Stimulated activated CD8-positive, alpha-beta memory T cell treated with anti-CD3 and anti-CD28 coated beads, Interleukin-4, amount 100 ng/mL, for 24 hours (primary cell): ENCODE measurements at regions not wholly inside any gene's neighbourhood (a gene's known extent, or its start where the extent isn't known, plus 50 kb on each side); places are given as distances from the start of the nearest gene placed in this dataset.
"Not testable (repeated sequence)": the region's sequence is repeated elsewhere in the genome, so short reads cannot be mapped to it uniquely, and the experiment has no call there.

Source experiments
- DNase-seq: peaks from one replicate; pipeline ENCODE4 v3.0.0-alpha.2; 2020; ENCODE audit warnings: low read depth

GRCh38 chr1:38609166-38610025, 250.2 kb downstream of the RRAGC start:
- no peak for DNase-seq

DNA sequence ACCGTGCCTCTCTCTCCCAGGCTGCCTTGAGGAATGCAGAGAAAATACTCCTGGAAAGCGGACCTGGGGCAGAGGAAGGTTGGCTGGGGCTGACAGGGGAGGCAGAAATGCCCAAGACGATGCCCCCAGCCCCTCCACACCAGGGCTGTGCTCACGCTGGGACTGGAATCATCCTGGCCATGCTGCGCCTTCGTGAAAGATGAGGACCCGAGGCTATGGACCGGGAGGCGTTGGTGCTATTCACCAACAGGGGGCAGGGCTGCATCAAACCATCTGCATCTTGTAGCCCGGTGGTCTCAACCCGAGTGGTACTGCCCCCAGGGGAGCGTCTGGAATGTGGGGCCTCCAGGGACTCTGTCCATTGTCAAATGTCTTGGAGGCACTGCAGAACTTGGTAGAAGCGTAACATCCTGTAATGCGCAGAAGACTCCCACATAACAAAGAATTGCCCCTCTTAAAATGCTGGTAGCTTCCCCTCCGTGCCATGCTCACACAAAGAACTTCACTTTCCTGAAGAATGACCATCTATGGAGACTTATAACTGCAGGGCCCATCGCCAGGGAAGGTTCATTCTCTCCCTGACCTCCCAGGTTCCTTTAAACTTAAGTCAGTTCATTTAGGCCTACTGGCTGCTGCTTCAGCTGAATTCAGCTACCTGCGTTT, 251.2 kb downstream of the RRAGC start:
- DNase-seq: no peak

- DNase-seq: no peak
Observed at GRCh38 chr1:38607526-38607925, 252.0 kb downstream of the RRAGC start.

- no peak for DNase-seq
Observed at GRCh38 chr1:38605063-38605462, 254.5 kb downstream of the RRAGC start.

DNA sequence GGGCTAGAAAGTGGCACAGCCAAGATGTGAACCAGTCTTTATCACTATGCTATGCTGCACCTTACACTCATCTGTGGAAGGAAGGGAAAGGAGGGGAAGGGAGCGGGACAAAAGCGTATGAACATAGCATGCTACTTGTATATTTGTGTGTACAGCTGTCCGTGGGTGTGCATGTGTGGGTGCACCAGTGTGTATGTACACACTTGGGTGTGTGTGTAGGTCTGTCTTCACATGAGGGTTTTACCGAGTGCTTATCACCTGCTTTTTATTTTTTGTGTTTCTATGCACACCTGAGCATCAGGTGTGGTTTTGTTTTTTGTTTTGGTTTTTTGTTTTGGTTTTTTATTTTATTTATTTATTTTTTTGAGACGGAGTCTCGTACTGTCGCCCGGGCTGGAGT, 255.7 kb downstream of the RRAGC start:
- DNase-seq: no peak

- DNase-seq: no peak
Observed at GRCh38 chr1:38600905-38601304, 258.7 kb downstream of the RRAGC start.

DNA sequence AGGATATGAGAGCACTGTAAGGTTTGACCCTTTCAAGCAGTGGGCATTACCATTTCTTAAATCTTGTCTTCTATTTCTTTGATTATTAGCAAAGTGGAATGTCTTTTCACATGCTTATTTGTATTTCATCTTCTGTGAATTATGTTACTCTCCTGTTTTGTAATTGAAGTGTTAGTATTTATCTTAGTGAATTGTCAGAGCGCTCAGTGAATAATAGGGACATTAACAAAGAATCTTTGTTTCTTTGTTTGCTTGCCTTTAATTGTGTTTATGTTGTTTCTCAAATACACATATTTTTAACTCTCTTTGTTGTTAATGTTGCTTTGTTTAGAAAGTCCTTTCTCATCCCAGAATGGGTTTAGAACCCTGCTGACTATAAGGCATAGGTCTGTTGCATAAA, 259.3 kb downstream of the RRAGC start:
- no peak for DNase-seq

GRCh38 chr1:38598118-38598517, 261.5 kb downstream of the RRAGC start:
- DNase-seq: no peak

DNA sequence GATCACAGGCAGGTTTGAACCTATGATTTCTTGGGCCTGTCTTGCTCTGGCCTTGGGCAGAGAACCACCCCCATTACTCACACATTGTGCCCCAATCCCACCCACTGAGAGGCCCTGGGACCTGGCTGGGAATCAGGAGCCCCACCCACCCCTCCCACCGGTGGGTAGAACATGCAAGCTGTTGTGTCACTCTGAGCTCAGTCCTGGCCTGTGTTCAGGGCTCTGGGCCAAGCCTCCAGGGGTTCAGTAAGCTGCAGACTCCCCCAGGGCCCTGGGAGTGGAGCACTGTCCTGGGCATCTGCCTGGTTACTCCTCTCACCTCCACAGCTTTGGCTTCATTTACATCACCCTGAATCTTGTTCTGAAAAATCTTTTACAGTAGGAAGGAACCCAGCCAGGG, 270.5 kb downstream of the RRAGC start:
- DNase-seq: no peak

- DNase-seq: no peak
Observed at GRCh38 chr1:38587766-38588165, 271.8 kb downstream of the RRAGC start.

DNA sequence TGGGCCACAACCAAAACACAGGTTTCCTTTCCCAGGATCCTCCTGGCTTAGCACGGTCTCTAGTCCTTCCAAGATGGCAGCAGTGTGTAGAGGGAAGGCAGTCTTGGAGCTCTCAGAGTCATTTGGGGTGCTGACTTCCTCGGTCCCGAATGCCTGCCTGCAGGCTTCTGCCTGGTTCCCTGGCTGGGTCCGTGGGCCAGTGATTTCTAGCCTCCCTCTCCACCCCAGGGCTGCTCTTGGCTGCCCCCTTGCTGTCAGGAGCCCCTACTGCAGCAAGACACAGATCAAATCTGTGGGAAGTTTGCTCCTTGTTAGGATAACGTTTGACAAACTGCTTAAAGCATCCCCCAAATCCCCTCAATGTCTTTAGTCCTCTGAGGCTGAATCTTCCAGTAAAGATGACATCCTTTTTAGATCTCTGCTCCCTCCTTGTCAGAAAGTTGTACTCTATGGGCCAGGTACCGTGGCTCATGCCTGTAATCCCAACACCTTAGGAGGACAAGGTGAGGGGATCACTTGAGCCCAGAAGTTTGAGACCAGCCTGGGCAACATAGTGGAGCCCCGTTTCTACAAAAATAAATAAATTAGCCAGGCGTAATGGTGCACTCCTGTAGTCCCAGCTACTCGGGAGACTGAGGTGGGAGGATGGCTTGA, 272.5 kb downstream of the RRAGC start:
- peak; percentile 28 for DNase-seq

DNA sequence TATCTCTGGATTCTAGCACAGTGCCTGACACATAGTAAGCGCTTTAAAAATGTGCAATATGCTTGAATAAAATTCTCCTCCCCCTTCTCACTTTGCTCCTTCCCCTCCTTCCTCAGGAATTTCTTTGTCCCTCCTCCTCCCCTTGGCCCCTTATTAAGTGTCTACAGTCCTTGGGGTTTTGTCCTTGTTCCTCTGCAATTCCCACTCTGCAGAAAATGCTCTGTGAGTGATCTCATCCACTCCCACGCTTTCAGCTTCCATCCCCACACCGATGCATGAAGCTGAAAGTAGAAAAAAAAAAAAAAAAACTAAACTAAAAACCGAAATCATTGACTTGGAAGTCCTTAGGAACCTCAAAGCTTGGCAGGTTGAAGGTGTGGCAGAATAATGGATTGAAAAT, 273.6 kb downstream of the RRAGC start:
- DNase-seq: no peak

- DNase-seq: no peak
Observed at GRCh38 chr1:38585460-38585859, 274.1 kb downstream of the RRAGC start.

- DNase-seq: no peak
Observed at GRCh38 chr1:38584448-38585355, 274.9 kb downstream of the RRAGC start.

DNA sequence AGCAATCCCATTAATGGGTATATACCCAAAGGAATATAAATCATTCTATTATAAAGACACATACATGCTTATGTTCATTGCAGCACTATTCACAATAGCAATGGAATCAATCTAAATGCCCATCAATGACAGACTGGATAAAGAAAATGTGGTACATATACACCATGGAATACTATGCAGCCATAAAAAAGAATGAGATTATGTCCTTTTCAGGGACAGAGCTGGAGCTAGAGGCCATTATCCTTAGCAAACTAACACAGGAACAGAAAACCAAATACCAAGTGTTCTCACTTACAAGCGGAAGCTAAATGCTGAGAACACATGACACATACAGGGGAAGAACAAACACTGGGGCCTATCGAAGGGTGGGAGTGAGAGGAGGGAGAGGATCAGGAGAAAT, 276.3 kb downstream of the RRAGC start:
- not testable (repeated sequence) for DNase-seq

DNA sequence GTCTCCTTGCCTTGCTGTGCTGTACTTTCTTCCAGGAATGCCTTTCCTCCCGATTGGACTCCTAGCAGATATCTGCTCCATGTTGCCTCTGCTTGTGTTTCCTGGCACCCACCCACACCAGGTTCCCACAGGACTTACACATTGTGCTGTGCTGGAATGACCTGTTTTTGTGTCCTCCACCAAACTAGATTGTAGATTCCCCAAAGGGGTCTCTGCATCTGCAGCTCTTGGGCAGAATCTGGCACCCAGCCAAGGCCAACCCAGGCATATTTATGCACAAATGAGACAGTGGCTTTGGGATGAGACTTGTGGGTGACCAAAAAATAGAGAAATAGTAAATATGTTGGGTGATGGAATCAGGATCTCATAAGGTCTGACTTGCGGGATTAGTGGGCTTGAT, 278.2 kb downstream of the RRAGC start:
- no peak for DNase-seq

GRCh38 chr1:38580594-38580993, 279.0 kb downstream of the RRAGC start:
- no peak for DNase-seq

- no peak for DNase-seq
Observed at GRCh38 chr1:38579056-38579455, 280.5 kb downstream of the RRAGC start.

- no peak for DNase-seq
Observed at GRCh38 chr1:38578271-38578951, 281.2 kb downstream of the RRAGC start.

- DNase-seq: no peak
Observed at GRCh38 chr1:38577937-38578270, 281.7 kb downstream of the RRAGC start.

DNA sequence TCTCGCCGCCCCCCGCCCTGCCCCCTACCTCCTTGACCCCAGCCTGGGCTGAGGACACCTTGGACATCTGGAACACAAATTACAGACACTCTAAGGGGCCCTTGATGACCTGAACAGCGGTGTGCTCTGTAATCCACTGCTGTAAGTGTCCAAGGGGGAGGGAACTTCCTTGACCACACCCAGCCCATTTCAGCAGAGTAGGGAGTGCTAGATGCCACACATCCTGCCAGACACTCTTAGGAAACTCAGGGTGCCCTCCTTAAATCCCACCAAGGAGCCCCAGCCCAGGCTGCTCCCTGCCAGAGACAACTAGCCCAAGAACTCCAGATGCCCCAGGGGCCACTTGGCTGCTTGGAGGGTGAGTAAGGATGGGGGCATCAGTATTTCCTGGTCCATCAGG, 282.2 kb downstream of the RRAGC start:
- DNase-seq: no peak

- no peak for DNase-seq
Observed at GRCh38 chr1:38576241-38576640, 283.3 kb downstream of the RRAGC start.
